PC-3 (cell line): ENCODE measurements at regions not wholly inside any gene's neighbourhood (a gene's known extent, or its start where the extent isn't known, plus 50 kb on each side); places are given as distances from the start of the nearest gene placed in this dataset.

Experiments used
- CTCF ChIP-seq: fragments of 300-600 bp; sonication (generic); conservative IDR thresholded peaks from 2 replicates; pipeline ENCODE4 v1.5.1; 2017; ENCODE audit warnings: antibody characterized with exemption, low read depth, mild to moderate bottlenecking, low read length
- EZH2 ChIP-seq: fragments of 300-600 bp; sonication (generic); IDR thresholded peaks from one replicate; pipeline ENCODE4 v1.6.1; 2017; ENCODE audit warnings: antibody characterized with exemption, mild to moderate bottlenecking, low read length; ENCODE audit not compliant: unreplicated experiment
- EZH2phosphoT487 ChIP-seq: fragments of 300-600 bp; sonication (generic); IDR thresholded peaks from 2 replicates; pipeline ENCODE4 v1.6.1; 2018; ENCODE audit warnings: mild to moderate bottlenecking, antibody characterized with exemption, low read length, borderline replicate concordance

GRCh38 chr1:4262665-4263064 is 362.6 kb upstream of the C1orf174 start:
- TF ChIP-seq CTCF (no peak), EZH2 (no peak), EZH2phosphoT487 (no peak)
